GM21360 (cell line): ENCODE measurements at regions not wholly inside any gene's neighbourhood (a gene's known extent, or its start where the extent isn't known, plus 50 kb on each side); places are given as distances from the start of the nearest gene placed in this dataset.

Source experiments
- ATAC-seq: cut with Tn5 transposase; IDR thresholded peaks from one replicate; pipeline ENCODE4 v1.9.1; 2021; ENCODE audit warnings: mild to moderate bottlenecking, moderate library complexity; ENCODE audit not compliant: unreplicated experiment

DNA sequence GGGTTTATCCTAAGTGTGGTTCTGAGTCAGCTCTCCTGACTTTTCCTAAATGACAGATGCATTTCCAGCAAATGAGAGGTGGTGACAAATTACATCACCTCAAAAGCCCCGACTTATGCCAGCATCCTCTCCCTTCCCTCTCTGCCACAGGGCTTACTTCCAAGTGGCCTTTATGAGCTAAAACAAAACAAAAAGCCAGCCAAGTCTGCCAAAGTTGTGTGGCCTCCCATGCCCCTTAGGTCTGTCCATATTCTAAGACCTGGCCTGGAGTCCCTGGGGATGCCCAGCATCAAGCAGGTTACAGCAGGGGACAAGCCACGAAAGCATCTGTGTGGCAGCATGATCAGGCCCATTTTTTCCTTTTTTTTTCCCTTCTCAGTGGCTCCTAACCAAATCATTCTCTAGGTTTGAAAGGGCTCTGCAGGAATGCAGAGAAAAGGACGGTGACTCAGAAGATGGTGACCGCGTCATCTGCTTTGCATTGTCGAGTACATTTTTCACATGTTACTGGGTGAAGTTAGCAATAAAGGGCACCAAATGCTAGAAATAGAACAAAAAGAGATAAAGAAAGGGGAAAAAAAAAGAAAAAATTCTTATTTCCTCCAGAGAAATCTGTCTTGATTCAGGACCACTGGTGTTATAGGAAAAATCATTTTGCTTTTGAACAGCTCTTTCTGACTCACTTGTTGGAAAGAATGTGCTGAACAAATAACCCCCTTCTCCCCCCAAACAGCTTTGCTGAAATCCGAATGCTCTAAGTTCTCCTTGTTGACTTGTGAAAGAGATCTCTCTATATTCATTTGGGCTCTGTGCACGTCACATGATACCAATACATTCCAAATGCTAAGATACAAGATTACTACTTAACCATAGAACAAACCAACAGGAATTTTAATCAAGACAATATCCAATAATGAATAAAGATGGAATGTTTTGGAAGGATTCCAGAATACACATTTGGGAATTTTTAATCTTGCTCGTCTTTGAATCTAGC lies 178.7 kb downstream of the EN1 start:
- no peak for ATAC-seq

DNA sequence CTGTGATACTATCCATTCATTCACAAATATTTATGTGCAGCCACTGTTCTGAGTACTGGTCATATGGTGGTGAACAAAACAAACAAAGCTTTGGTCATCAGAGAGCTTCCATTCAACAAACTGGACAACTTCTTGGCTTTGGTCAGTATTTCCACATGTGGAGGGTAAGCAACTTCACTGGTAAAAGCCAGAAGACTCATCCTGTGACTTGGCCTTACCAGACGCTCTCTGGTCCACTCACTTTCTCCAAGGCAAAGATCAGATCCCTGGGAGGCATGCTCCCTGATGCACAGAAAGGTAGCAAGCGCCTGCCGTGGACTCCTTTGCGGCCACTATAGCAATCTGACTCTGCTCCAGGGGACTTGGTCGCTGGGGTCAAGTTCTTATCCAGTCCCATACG lies 179.5 kb downstream of the EN1 start:
- no peak for ATAC-seq

DNA sequence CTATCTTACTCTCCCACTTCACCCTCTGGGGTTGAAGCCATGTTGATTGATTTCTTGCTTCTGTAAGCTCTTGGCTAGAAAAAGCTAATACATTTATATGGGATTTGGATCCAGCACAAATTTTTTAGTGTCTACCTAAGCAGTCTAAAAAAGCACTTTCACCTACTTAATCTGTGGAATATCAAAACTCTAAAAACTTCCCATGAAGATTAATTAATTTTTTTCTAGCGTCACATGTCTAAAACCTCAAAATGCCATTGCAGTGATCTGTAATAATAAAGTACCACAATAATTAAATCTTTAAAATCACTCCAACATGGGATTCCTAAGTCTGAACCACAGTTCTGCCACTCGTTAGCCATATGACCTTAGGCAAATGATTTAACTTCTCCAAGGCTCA lies 180.1 kb downstream of the EN1 start:
- ATAC-seq, result no peak

DNA sequence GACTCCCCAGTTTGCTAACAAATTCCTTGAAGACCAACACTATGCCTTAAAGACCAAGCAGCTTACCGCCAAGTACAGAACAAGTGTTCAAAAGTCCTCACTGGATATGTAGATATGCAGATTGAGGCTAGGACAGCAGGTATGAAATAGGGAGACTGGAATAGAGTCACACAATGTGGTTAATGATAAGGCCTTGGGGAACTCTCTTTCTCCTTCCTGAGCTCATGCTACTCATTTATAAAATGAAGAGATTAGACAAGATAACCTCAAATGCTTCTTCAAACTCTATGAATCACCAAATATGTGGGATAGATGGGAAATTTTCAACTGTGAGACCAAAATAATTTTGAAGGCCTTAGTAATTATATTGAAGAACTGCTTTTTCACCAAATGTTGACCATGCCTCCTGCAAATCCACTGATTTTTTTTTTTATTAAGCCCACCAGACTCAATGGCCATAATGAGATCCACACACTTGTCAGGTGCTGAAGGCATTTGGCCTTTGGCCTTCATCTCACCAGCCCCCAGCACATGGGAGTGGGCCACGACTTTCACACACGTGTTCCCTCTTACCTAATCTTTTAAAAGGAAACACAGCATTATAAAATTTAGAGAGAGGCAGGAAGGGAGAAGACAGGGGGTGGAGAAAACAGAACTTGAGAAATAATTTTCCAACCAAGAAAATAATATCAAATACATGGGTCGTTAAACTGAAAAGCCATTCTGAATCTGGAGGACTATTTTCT lies 181.5 kb downstream of the EN1 start:
- ATAC-seq, result no peak

DNA sequence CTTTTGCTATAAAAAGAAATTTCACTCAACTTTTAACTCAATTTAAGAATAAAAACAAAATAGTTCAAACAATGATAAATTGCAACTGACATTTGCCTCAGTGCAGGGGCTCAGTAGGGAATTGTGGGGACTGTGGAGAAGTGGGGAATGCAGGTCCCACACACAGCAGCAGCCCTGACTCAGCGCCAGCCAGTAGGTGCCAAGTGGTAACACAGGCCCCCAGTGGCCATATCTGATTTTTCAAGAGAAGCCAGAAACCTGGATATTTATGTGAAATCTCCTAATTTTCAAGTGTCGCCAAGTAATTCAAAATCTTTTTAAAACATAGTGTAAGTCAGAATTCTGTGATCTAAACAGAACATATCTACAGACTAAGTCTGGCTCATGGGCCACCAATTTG lies 186.3 kb downstream of the EN1 start:
- no peak for ATAC-seq

DNA sequence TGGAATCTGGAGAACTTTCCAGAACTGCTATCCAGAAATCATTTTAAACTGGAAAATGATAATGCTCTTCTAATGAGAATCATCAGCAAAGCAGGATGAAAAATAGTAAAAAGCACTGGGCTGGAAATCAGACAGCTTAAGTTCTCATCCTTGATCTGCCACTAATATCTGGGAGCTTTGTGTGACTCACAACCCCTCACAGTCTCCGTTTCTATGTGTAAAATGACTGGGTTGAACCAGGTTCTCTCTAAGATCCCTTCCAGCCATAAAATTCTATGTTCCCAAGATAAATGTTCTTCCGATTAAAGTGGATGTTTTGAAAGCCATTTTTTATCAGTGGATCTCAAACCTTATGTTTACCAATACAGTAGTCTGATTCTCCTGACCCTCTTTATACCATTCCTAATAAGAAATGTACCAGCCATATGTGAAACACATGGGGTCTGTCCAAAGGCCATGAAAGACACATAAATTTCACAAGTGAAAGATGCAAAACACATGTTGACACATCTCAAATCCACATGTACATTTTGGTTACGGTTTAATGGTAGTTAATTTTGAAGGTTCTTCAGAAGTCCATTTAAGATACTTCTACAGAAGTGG lies 188.8 kb downstream of the EN1 start:
- no peak for ATAC-seq

DNA sequence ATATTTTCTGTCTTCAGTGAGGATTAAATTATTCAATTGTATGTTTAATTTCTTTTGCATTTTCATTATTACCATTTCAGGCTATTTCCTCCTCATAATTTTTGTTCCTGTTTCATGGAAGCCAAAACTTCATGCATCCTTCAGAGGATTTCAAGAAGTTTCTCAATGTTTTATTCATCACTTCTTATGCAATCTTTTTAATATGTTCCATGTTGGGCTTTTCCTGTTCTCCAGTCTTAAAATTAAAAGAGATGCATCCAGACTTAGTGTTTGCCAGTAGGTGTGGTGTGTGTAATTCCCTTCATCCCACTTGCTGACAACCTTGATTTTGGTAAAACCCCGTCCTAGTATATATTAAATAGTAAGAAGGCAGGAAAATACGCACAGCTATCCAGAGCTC lies 190.0 kb downstream of the EN1 start:
- ATAC-seq, result no peak

DNA sequence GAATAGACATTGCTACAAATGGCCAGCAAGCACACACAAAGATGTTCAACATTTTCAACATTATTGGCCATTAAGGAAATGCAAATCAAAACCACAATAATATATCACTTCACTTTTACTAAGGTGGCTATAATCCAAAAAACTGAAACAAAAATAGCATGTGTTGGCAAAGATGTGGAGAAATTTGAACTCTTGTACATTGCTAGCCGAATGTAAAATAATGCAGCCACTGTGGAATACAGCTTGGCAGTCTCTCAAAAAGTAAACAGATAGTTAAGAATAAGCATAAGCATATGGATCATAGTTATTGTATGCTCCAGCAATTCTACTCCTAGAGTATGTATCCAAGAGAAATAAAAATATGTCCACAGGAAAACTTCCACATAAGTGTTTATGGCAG lies 192.5 kb downstream of the EN1 start:
- ATAC-seq, result no peak

DNA sequence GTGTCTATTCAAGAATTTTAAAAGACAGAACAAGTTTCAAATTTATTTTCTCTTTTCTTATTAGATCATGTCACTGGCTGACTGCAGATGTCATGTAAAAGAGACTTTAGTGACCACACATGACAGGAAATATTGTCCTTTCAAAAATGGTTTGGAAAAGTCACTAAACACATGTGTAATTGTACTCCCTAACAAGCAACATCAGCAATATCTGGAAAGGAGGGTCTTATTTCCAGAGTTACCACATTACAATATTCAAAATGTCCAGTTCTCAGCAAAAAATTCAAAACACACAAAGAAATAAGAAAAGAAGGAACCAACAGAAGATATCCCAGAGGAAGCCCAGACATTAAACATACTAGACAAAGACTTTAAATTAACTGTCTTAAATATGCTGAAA lies 197.1 kb downstream of the EN1 start:
- no peak for ATAC-seq

DNA sequence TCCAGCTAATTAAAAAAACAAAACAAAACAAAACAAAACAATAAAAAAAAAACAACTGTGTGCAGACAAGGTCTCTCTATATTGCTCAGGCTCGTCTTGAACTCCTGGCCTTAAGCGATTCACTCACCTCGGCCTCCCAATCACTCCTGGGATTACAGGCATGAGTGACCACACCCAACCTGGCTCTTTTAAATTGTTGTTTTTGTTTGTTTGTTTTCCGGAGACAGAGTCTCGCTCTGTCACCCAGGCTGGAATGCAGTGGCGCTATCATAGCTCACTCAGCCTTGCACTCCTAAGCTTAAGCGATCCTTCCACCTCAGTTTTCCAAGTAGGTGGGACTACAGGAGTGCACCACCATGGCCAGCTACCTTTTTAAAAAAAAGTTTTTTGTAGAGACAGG lies 201.6 kb downstream of the EN1 start:
- no peak for ATAC-seq

DNA sequence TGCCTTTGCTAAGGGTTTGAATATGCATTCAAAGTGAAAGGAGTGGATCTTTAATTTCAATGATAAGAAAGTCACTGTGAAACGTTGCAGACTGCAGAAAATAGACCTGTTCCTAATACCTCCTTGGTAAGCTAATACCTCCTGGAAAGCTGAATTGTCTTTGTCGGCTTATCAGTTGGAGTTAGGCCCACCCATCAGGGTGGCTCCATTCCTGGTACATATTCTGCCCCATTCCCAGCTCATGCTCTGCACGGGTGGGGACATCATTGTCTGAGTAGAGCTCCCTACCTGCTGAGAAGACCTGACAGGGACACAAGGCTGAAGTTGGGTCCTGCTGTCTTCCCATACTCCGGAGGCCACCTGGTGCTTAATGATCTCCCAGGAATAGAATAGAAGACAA lies 203.3 kb downstream of the EN1 start:
- no peak for ATAC-seq

DNA sequence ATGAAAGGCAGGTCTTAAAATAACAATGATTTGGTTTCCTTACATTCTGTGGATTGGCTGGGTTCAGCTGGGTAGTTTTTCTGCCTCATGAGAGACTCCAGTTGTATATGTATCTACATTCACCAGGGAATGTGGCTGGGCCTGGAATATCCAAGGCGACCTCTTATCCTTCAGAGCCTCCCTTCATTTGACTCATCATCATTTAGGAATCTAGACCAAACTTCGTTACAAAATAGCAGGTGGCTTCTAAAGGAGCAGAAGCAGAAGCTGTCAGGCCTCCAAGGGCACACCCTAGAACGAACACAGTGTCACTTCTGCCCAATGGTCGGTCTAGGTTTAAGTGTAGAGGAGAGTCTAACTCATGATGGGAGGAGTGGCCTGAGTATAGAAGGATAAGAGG lies 204.2 kb downstream of the EN1 start:
- no peak for ATAC-seq

DNA sequence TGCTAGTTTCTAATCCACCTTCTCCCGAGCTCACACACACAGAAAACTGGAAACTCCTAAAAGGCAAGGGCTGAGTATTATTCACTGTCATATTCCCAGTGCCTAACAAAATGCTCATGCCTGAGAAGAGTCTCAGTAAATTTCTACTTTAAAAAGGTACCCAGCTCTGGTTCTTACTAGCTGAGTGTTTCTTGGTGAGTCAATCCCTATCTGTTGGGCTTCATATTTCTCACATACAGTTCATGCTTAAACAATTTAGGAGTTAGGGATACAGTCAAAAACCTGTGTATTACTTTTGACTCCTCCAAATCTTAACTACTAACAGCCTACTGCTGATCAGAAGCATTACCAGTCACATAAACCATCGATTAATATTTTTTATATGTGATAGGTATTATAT lies 204.9 kb downstream of the EN1 start:
- ATAC-seq, result no peak

DNA sequence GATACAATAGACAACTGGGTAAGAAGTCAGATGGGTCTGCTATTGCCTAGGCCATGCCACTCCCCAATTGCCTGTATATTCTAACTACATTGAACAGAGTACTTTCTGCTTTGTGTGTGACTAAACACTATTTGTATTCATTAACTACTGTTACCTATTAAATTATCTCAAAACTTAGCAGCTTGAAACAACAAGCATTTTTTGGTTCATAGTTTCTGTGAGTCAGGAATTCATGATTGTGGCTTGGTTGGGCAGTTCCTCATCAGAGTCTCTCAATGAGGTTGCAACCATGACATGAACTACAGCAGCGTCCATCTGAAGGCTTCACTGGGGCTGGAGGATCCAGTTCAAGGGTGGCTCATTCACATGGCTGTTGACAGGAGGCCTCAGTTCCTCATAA lies 205.7 kb downstream of the EN1 start:
- no peak for ATAC-seq

DNA sequence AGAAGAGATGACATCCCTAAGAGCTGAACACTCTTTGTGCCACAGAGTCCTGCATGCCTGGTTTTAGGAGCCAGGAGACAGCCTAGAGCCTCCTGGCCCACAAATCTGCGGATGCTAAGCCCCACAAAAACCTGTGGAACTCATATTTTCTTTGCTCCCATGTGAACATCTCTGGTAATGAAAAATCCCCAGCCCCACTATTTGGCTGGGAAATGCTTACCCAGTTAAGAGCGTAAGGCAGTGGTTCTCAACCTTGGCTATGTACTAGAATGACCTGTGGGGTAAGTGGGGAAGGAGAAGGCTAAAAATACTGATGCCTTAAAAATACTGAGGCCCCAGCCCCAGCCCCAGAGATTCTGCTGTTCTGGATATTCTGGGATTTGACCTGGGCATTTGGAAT lies 208.1 kb downstream of the EN1 start:
- no peak for ATAC-seq

DNA sequence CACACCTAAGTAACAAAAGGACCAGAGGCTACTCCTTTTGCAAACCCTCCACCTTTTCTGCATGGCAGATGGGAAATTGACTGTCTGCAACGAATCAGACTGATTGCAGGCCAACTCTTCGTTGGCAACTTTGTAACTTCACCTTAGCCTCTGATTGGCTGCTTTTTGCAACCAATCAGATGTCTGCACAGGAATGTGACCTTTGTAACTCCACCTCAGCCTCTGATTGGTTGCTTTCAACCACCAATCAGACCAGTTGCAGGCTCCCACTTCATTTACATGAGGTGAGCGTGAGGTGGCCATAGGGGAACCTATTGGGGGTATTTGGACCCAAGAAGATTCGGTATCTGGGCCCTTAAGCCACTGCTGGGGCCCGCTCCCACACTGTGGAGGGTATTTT lies 209.0 kb downstream of the EN1 start:
- ATAC-seq, result no peak

DNA sequence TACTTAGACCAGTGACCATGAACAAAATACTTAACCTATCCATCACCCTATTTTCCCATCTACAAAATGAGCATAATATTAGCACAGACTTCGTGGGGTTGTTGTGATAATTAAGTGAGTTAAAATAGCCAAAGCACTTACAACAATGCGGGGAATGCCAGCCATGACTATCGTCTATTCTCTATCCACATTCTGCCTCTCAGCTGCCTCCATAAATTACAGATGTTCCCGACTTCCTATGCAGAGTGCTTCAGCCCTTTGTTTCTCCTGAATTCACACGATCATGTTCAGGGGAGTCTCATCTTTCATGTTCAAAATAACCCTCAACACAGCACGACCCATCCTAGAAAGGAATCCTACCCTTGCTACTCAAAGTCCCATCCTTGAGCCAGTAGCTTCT lies 211.6 kb downstream of the EN1 start:
- ATAC-seq, result no peak

DNA sequence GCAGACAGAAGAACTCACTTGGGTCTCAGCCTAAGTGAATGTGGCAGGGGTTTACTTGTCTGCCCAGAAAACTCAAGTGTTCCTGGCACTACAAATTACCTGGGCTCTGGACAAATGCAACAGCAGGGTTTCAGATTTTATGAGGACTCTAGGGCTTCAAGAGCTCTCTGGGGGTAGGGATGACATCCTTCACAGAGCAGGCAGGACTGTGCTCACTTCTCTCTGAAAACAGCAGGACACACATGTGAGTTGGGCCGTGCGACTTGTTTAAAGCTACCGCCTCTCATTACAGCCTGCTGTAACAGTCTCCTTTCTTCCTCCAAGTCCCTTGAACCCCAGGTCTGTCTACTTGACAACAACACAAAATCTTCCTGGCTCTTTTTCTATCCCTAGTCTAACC lies 212.6 kb downstream of the EN1 start:
- ATAC-seq, result no peak

DNA sequence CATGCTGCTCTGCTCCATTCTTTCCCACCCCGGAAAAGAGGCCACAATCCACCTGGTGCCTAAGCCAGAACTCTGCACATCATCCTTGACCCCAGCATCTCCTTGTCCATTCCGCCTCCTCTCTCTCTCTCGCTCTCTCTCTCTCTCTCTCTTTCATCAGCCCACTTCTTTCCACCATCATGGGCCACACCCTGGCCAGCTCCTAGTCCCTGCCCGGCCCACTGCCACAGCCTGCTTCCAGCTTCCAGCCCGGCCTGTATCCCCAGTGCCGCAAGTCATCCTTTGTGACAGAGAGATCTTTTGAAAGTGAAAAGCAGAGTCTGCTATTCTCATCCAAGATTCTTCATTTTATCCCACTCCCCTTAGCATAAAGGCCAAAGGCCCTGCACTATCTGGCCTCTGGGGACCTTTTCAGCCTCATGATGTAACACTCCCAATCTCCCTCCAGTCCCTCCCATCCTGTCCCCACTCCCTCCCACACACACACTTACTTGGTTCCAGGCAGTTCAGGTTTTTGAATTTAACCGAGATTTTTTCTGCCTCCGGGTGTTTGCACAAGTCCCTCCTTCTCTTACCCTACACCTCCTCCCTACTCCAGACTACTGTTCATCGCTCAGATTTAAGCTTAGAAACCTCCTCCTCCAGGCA lies 214.0 kb downstream of the EN1 start:
- no peak for ATAC-seq

DNA sequence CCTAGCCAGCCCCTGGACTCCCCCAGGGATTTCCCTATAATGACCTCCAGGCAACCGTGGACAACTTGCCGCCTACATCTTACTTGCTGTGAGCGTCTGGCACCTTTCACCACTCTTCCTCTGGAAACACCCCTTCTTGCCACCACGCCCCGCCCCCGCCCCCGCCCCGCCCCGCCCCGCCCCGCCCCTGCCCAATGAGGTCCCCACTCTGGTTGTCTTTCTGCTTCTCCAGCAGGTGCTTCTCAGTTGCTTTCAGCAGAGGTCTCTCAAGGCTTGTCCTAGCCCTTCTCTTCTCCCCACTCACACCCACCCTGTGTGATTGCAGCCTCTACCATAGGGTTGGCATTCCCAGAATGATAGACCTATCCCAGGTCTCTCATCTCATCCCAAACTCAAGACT lies 214.5 kb downstream of the EN1 start:
- no peak for ATAC-seq

DNA sequence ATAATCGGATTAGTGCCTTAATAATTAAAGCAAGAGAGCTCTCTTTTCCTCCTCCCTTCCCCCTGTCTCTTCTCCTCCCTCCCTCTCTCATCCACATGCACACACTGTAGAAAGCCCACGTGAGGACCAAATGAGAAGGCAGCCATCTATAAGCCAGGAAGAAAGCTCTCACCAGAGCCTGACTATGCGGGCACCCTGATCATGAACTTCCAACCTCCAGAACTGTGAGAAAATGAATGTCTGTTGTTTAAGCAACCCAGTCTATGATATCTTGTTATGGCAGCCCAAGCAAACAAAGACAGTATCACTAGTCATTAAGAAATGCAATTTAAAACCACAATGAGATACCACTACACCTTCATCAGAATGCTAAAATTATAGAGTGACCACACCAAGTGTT lies 220.3 kb downstream of the EN1 start:
- ATAC-seq, result no peak
